Astrocyte (in vitro differentiated cells and primary cell): ENCODE measurements at regions not wholly inside any gene's neighbourhood (a gene's known extent, or its start where the extent isn't known, plus 50 kb on each side); places are given as distances from the start of the nearest gene placed in this dataset.

Experiments used
- DNase-seq: peaks from one replicate; pipeline ENCODE4 v3.0.0-alpha.2; 2010; ENCODE audit warnings: low read depth
- FAIRE-seq: peaks from 2 replicates; lab custom pipeline; 2011; peaks lifted over from hg19 to GRCh38; lab: Jason Lieb, UNC
- H2AFZ ChIP-seq: 2 replicates; pipeline ENCODE4 v1.6.0; 2012; ENCODE audit warnings: low read depth, low read length, inconsistent platforms
- H3K27ac ChIP-seq: 2 replicates; pipeline ENCODE4 v1.5.1; 2011; ENCODE audit warnings: low read depth, low read length, inconsistent platforms
- H3K27me3 ChIP-seq: 2 replicates; pipeline ENCODE4 v1.6.0; 2011; ENCODE audit warnings: low read length, inconsistent platforms; ENCODE audit not compliant: insufficient read depth
- H3K36me3 ChIP-seq: 2 replicates; pipeline ENCODE4 v1.5.1; 2011; ENCODE audit warnings: low read length, inconsistent platforms; ENCODE audit not compliant: insufficient read depth
- H3K4me1 ChIP-seq: 2 replicates; pipeline ENCODE4 v1.5.1; 2011; ENCODE audit warnings: low read length, inconsistent platforms; ENCODE audit not compliant: insufficient read depth
- H3K4me2 ChIP-seq: 2 replicates; pipeline ENCODE4 v1.6.0; 2012; ENCODE audit warnings: low read length, inconsistent platforms
- H3K4me3 ChIP-seq: 2 replicates; pipeline ENCODE4 v1.5.1; 2011; ENCODE audit warnings: low read depth, mild to moderate bottlenecking, low read length, inconsistent platforms; ENCODE audit not compliant: insufficient read depth
- H3K79me2 ChIP-seq: 2 replicates; pipeline ENCODE4 v1.6.0; 2012; ENCODE audit warnings: mild to moderate bottlenecking, low read length, inconsistent platforms; ENCODE audit not compliant: insufficient read depth
- H3K9ac ChIP-seq: 2 replicates; pipeline ENCODE4 v1.6.0; 2012; ENCODE audit warnings: mild to moderate bottlenecking, low read length, inconsistent platforms
- H3K9me3 ChIP-seq: 2 replicates; pipeline ENCODE4 v1.5.1; 2012; ENCODE audit warnings: low read depth, mild to moderate bottlenecking, low read length, inconsistent platforms; ENCODE audit not compliant: insufficient read depth
- H4K20me1 ChIP-seq: 2 replicates; pipeline ENCODE4 v1.6.0; 2012; ENCODE audit warnings: low read length, inconsistent platforms; ENCODE audit not compliant: insufficient read depth
- H3K27ac Mint-ChIP-seq: one replicate; pipeline ENCODE4 v1.8.0; 2021; ENCODE audit warnings: mild to moderate bottlenecking, mixed read lengths; ENCODE audit not compliant: unreplicated experiment
- H3K27me3 Mint-ChIP-seq: one replicate; pipeline ENCODE4 v1.8.0; 2021; ENCODE audit warnings: low read depth, mixed read lengths; ENCODE audit not compliant: unreplicated experiment
- H3K36me3 Mint-ChIP-seq: one replicate; pipeline ENCODE4 v1.8.0; 2021; ENCODE audit warnings: low read depth, mixed read lengths; ENCODE audit not compliant: unreplicated experiment
- H3K4me1 Mint-ChIP-seq: one replicate; pipeline ENCODE4 v1.8.0; 2021; ENCODE audit warnings: low read depth, mixed read lengths; ENCODE audit not compliant: unreplicated experiment
- H3K4me3 Mint-ChIP-seq: one replicate; pipeline ENCODE4 v1.8.0; 2021; ENCODE audit warnings: mild to moderate bottlenecking, moderate library complexity, mixed read lengths; ENCODE audit not compliant: unreplicated experiment
- H3K9me3 Mint-ChIP-seq: one replicate; pipeline ENCODE4 v1.8.0; 2021; ENCODE audit warnings: mild to moderate bottlenecking, mixed read lengths; ENCODE audit not compliant: unreplicated experiment
- EZH2 ChIP-seq: IDR thresholded peaks from 2 replicates; pipeline ENCODE4 v1.6.1; 2012; ENCODE audit warnings: mild to moderate bottlenecking, low read length, inconsistent platforms; ENCODE audit not compliant: insufficient read depth
- TF ChIP-seq, protein P1 (sequence below): IDR thresholded peaks from 2 replicates; pipeline ENCODE4 v1.5.1; 2011; ENCODE audit warnings: low read depth, mild to moderate bottlenecking, inconsistent platforms, low read length, moderate library complexity; ENCODE audit not compliant: insufficient read depth

DNA sequence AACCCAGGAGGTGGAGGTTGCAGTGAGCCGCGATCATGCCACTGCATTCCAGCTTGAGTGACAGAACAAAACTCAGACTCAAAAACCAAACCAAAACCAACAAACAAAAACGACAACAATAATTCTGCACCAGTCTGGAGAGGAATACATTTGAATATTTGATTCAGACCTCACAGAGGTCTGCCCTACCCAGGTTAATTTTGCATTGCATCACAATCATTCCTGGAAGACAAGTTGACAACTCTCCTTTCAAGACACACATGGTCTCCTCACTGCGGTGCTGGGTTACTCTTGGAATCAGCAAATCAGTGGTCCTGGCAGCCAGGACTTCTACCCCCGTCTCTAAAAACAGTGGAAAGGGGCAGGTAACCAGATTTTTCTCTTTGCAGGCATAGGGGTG lies 79.9 kb upstream of the TMTC4 start:
- DNase-seq (no peak), FAIRE-seq (no peak)
- no peak overlapping the region for H2AFZ ChIP-seq
- no peaks in the 10 kb centered on the region for H3K9me3 ChIP-seq
- H3K4me3 ChIP-seq: no peak overlapping the region
- H3K79me2 ChIP-seq: no peaks in the 10 kb centered on the region
- Mint-ChIP-seq H3K4me1 (no peaks in the 10 kb centered on the region), H3K36me3 (no peaks in the 10 kb centered on the region), H3K9me3 (no peaks in the 10 kb centered on the region), H3K27ac (no peak overlapping the region), H3K27me3 (peaks cover 10% of the 10 kb centered on the region), H3K4me3 (no peak overlapping the region)
- TF ChIP-seq, protein P1, sequence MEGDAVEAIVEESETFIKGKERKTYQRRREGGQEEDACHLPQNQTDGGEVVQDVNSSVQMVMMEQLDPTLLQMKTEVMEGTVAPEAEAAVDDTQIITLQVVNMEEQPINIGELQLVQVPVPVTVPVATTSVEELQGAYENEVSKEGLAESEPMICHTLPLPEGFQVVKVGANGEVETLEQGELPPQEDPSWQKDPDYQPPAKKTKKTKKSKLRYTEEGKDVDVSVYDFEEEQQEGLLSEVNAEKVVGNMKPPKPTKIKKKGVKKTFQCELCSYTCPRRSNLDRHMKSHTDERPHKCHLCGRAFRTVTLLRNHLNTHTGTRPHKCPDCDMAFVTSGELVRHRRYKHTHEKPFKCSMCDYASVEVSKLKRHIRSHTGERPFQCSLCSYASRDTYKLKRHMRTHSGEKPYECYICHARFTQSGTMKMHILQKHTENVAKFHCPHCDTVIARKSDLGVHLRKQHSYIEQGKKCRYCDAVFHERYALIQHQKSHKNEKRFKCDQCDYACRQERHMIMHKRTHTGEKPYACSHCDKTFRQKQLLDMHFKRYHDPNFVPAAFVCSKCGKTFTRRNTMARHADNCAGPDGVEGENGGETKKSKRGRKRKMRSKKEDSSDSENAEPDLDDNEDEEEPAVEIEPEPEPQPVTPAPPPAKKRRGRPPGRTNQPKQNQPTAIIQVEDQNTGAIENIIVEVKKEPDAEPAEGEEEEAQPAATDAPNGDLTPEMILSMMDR: no peak
- TF ChIP-seq EZH2: no peak
- H3K36me3 ChIP-seq: no peaks in the 10 kb centered on the region
- no peaks in the 10 kb centered on the region for H3K4me1 ChIP-seq
- no peak overlapping the region for H3K9ac ChIP-seq
- no peak overlapping the region for H3K27ac ChIP-seq
- no peaks in the 10 kb centered on the region for H4K20me1 ChIP-seq
- H3K4me2 ChIP-seq: no peak overlapping the region
- H3K27me3 ChIP-seq: no peaks in the 10 kb centered on the region

DNA sequence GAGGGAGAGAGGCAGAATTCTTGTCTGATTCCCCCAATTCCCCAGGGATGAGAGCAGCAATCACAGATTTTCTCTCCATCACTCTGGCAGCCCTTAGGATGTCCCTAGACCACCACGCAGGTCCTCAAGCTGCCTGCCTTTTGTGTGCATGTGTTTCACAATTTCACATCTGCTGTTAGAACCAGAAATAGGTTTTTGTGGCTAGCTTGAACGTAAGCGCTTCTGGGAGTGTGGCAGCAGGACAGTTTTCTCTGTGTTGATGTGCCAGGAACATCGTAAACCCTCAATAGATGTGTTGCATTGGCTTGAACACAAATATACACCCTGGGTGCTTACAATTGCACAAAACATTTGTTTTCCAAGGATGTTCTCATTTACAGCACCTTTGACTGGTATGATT lies 78.8 kb upstream of the TMTC4 start:
- Histone ChIP-seq H3K36me3 (no peaks in the 10 kb centered on the region), H3K9ac (no peak overlapping the region), H3K27me3 (no peaks in the 10 kb centered on the region), H3K27ac (no peak overlapping the region), H3K4me1 (no peaks in the 10 kb centered on the region), H3K4me3 (no peak overlapping the region), H2AFZ (no peak overlapping the region), H3K4me2 (no peak overlapping the region), H3K9me3 (no peaks in the 10 kb centered on the region), H3K79me2 (no peaks in the 10 kb centered on the region), H4K20me1 (no peaks in the 10 kb centered on the region)
- DNase-seq: no peak
- FAIRE-seq: no peak
- TF ChIP-seq, protein P1: no peak
- no peak for TF ChIP-seq EZH2
- Mint-ChIP-seq H3K27ac (no peak overlapping the region), H3K4me1 (no peaks in the 10 kb centered on the region), H3K9me3 (no peaks in the 10 kb centered on the region), H3K27me3 (peaks cover 10% of the 10 kb centered on the region), H3K4me3 (no peak overlapping the region), H3K36me3 (no peaks in the 10 kb centered on the region)

DNA sequence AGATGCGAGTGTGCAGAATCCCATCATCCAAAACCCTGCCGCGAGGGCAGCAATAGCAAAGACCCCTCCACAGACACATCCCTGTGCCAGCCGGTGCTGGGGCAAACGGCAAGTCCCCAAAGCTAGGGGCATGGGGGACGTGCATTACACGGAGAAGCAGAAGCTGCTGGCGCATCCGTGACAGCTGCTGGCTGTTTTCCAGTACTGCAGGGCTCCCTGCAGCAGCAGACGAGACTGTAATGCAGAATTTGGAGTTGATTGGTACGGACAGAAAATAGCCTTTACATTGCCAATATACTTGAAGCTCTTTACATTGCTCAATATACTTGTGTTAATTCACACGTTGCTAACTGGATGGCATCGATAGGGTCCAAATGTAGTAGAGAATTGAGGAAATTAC lies 77.2 kb upstream of the TMTC4 start:
- Histone ChIP-seq H3K79me2 (no peaks in the 10 kb centered on the region), H4K20me1 (no peaks in the 10 kb centered on the region), H3K9me3 (no peaks in the 10 kb centered on the region), H3K36me3 (no peaks in the 10 kb centered on the region), H3K4me2 (no peak overlapping the region), H3K4me3 (no peak overlapping the region), H3K27me3 (no peaks in the 10 kb centered on the region), H3K27ac (no peak overlapping the region), H2AFZ (no peak overlapping the region), H3K9ac (no peak overlapping the region), H3K4me1 (no peaks in the 10 kb centered on the region)
- DNase-seq (no peak), FAIRE-seq (no peak)
- Mint-ChIP-seq H3K27me3 (peaks cover 10% of the 10 kb centered on the region), H3K36me3 (no peaks in the 10 kb centered on the region), H3K4me1 (no peaks in the 10 kb centered on the region), H3K9me3 (no peaks in the 10 kb centered on the region), H3K4me3 (no peak overlapping the region), H3K27ac (no peak overlapping the region)
- TF ChIP-seq EZH2: no peak
- TF ChIP-seq, protein P1: no peak
